Lower lobe of right lung (tissue), 2 donors: ENCODE measurements at regions not wholly inside any gene's neighbourhood (a gene's known extent, or its start where the extent isn't known, plus 50 kb on each side); places are given as distances from the start of the nearest gene placed in this dataset.

Source experiments
- ATAC-seq, 2 donors: fragments of 200-7000 bp; cut with Tn5 transposase; one replicate each; pipeline ENCODE4 v1.9.1; 2020 to 2022; ENCODE audit warnings: mild to moderate bottlenecking in 2 of 2, moderate library complexity in 2 of 2
- DNase-seq: peaks from one replicate; pipeline ENCODE4 v3.0.0-alpha.2; 2020
- H3K27ac ChIP-seq: fragments of 200-600 bp; one replicate; pipeline ENCODE4 v1.8.0; 2022
- H3K27me3 ChIP-seq: fragments of 200-600 bp; one replicate; pipeline ENCODE4 v1.8.0; 2022; ENCODE audit warnings: low read depth
- H3K36me3 ChIP-seq: fragments of 200-600 bp; one replicate; pipeline ENCODE4 v1.8.0; 2022; ENCODE audit warnings: mild to moderate bottlenecking
- H3K4me1 ChIP-seq: fragments of 200-600 bp; one replicate; pipeline ENCODE4 v1.8.0; 2022
- H3K4me3 ChIP-seq: fragments of 200-600 bp; one replicate; pipeline ENCODE4 v1.8.0; 2022; ENCODE audit warnings: mild to moderate bottlenecking
- H3K9me3 ChIP-seq: fragments of 200-600 bp; one replicate; pipeline ENCODE4 v1.8.0; 2022
- intact Hi-C: fragments of 100-400 bp; cut with DNase I; formaldehyde crosslinking; loops from one replicate; pipeline ENCODE4 v1.11.0; 2022
- TF ChIP-seq, protein P1 (sequence below): fragments of 200-600 bp; IDR thresholded peaks from one replicate; pipeline ENCODE4 v1.8.0; 2022; ENCODE audit warnings: antibody characterized with exemption, mild to moderate bottlenecking
- donor health status: DM: no; HTN: yes; CAD: no; lungs with severe emphysema.

DNA sequence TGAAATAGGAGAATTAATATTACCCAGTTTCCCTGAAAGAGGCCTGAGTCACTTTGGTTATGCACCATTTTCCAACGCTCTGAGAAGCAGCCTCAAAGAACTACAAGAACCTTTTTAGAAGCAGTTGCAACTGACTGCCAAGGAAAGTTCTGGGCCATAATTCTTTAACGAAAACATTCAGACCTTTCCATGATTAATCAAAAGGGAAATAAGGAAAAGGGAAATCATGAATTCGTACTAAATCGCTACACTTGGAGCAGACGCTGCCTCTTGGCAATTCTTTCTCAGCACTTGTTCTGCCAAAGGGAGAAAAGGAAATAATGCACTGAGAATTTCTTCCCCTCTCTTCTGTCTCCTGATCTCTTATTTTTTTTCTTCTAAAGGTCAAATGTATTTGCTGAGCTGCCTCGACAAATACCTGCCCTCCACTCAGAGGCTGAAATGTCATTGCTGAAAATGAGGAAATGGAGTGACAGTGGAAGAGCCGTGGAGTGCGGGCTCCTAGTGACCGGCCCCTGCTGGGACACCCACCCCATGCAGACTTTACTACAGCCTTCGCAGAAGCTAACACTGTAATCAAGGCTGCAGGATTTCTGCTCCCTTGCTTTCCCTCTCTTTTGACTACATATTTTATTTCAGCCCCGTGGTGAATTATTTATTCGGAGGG lies 67.9 kb upstream of the GALNT2 start:
- Histone ChIP-seq H3K36me3 (no peaks in the 10 kb centered on the region), H3K27ac (no peak overlapping the region)
- ATAC-seq, result no peak

DNA sequence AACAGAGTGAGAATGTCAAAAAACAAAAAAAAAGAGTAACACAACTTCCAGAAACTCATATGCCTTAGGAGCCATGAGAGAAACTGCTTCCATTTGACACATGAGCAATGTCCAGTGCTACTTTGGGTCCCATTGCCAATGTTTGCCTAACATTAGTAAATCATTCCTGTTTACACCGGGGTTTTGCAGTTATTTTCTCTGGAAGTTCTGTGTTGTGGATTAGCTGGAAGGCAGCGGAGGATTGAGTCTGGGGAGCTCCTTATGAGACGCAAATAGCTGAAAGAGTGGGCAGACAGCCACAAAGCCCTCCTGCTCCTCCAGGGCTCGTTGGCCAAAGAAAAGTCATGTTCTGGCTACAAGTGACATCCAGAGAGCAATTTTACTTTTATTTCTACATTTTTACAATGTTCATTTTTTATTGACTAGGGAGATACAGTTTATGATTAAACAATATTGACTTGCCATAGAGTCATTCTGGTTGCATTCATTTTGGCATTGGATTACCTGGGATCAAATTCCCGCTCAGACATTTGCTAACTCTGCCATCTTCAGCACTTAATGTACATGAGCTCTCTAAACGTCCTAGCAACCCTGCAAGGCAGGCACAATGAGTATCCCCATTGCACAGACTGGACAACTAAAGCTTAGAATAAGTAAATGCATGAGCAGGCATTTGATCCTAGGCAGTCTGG lies 66.4 kb upstream of the GALNT2 start:
- Histone ChIP-seq H3K4me1 (peaks cover 9% of the 10 kb centered on the region), H3K27ac (no peak overlapping the region), H3K36me3 (no peaks in the 10 kb centered on the region), H3K9me3 (no peaks in the 10 kb centered on the region), H3K27me3 (no peaks in the 10 kb centered on the region), H3K4me3 (no peak overlapping the region)
- TF ChIP-seq, protein P1, sequence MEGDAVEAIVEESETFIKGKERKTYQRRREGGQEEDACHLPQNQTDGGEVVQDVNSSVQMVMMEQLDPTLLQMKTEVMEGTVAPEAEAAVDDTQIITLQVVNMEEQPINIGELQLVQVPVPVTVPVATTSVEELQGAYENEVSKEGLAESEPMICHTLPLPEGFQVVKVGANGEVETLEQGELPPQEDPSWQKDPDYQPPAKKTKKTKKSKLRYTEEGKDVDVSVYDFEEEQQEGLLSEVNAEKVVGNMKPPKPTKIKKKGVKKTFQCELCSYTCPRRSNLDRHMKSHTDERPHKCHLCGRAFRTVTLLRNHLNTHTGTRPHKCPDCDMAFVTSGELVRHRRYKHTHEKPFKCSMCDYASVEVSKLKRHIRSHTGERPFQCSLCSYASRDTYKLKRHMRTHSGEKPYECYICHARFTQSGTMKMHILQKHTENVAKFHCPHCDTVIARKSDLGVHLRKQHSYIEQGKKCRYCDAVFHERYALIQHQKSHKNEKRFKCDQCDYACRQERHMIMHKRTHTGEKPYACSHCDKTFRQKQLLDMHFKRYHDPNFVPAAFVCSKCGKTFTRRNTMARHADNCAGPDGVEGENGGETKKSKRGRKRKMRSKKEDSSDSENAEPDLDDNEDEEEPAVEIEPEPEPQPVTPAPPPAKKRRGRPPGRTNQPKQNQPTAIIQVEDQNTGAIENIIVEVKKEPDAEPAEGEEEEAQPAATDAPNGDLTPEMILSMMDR, result no peak
- DNase-seq, result no peak
- no peak for ATAC-seq
- intact Hi-C loops, result no loop called here

More for the DNA sequence above, 67.9 kb upstream of the GALNT2 start:
- Histone ChIP-seq H3K9me3 (no peaks in the 10 kb centered on the region), H3K27me3 (no peaks in the 10 kb centered on the region), H3K4me1 (peaks cover 9% of the 10 kb centered on the region), H3K4me3 (no peak overlapping the region)
- TF ChIP-seq, protein P1, result no peak
- intact Hi-C loops, result no loop called here
- no peak for DNase-seq

DNA sequence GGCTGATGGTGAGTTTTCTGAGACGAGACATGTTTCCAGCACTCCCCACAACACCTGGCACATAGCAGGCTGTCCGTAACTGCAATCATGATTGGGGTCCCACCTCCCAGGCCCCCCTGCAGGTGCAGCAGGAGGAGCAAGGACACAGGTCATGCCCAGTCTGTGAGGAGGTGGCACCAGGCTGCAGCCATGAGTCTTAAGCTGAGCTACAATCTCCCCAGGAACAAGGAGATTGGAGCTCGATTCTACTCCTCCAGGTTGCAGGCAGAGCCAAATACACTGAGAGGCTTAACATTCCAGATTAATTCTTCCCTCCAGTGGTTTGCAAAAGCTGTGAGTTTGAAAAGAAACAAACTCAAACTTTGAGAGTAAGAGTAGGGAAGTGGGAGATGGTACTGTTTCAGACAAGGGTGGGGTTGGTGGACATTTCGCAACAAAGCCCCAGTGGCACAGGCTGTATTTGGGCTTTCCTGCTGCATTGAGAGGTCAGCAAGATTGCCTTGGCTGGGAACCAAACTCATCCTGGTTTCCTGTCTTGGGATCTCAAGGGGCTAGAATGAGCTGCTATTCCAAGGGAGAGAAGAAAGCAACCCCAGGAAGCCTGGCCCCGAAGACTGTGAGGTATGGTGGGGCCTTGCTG lies 64.8 kb upstream of the GALNT2 start:
- ATAC-seq (peak; percentile 54 to 56), DNase-seq (no peak)
- Histone ChIP-seq H3K27ac (no peak overlapping the region), H3K27me3 (no peaks in the 10 kb centered on the region), H3K4me3 (no peak overlapping the region), H3K4me1 (peaks cover 9% of the 10 kb centered on the region), H3K9me3 (no peaks in the 10 kb centered on the region), H3K36me3 (no peaks in the 10 kb centered on the region)
- TF ChIP-seq, protein P1, result no peak
- intact Hi-C loops, result no loop called here

DNA sequence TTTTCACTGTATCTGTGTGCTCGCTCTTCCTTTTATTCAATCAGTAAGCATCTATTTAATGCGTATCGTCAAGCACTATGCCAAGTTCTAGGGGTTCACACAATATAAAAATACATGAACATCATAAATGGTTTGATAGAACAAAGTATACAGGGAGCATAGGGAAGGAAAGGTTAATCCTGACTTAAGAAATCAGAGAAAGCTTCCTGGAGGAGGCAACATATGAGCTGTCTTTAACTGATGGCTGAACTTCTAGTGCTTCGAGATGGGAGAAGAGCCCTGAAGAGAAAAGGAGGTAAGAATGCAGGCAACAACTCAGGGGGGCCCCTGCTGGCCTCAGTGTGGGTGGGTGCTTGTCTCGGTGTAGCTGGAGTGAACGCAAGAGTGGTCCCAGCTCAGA lies 63.6 kb upstream of the GALNT2 start:
- intact Hi-C loops, result no loop called here
- ATAC-seq, result no peak

DNA sequence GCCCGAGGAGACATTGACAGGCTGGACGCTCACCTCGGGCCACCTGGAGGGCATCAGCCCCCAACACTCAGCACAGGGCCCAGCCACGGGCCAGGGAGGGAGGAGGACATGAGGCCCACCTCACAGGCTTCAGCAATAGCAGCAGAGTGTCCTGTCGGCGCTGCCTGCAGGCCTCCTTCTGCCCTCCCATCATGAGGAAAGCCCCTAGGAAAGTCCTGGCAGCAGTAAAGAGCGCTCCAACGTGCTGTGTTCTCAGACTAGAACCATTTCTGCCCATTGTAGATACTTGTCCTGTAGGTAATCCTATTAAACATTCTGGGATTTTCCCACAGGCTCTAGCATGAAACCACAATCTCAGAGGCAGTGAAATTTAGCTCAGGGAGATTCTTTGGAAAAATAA lies 62.0 kb upstream of the GALNT2 start:
- intact Hi-C loops, result no loop called here

More for the DNA sequence above, 63.6 kb upstream of the GALNT2 start:
- no peak overlapping the region for H3K27ac ChIP-seq
- H3K4me3 ChIP-seq, result no peak overlapping the region
- no peaks in the 10 kb centered on the region for H3K27me3 ChIP-seq
- TF ChIP-seq, protein P1, result no peak
- DNase-seq, result no peak
- H3K36me3 ChIP-seq, result no peaks in the 10 kb centered on the region
- H3K9me3 ChIP-seq, result no peaks in the 10 kb centered on the region
- H3K4me1 ChIP-seq, result peaks cover 9% of the 10 kb centered on the region

More for the DNA sequence above, 62.0 kb upstream of the GALNT2 start:
- ATAC-seq (no peak), DNase-seq (no peak)
- Histone ChIP-seq H3K27me3 (no peaks in the 10 kb centered on the region), H3K4me1 (peaks cover 9% of the 10 kb centered on the region), H3K27ac (no peak overlapping the region), H3K36me3 (no peaks in the 10 kb centered on the region), H3K9me3 (no peaks in the 10 kb centered on the region), H3K4me3 (no peak overlapping the region)
- TF ChIP-seq, protein P1, result no peak
